Prostate gland (tissue), 2 donors: ENCODE measurements at regions not wholly inside any gene's neighbourhood (a gene's known extent, or its start where the extent isn't known, plus 50 kb on each side); places are given as distances from the start of the nearest gene placed in this dataset.

Source experiments
- DNase-seq: peaks from one replicate; pipeline ENCODE4 v3.0.0-alpha.2; 2019; ENCODE audit warnings: low spot score
- H3K27ac ChIP-seq, 2 donors: fragments of 200-600 bp; sonication (generic); 2 replicates each; pipeline ENCODE4 v1.5.1; 2017 to 2019
- H3K27me3 ChIP-seq: fragments of 200-600 bp; sonication (generic); replicated peaks from 2 replicates; pipeline ENCODE4 v1.5.1; 2019; ENCODE audit not compliant: insufficient read depth
- H3K36me3 ChIP-seq, 2 donors: fragments of 200-600 bp; sonication (generic); 1 replicate in 1 of 2; 2 replicates in 1 of 2; pipeline versions ENCODE4 v1.5.1 to v1.8.1; 2017 to 2019
- H3K4me1 ChIP-seq: fragments of 200-600 bp; sonication (generic); replicated peaks from 2 replicates; pipeline ENCODE4 v1.5.1; 2019
- H3K4me3 ChIP-seq, 2 donors: fragments of 200-600 bp; sonication (generic); 2 replicates each; pipeline ENCODE4 v1.5.1; 2017 to 2019
- H3K9me3 ChIP-seq: fragments of 200-600 bp; sonication (generic); 2 replicates; pipeline ENCODE4 v1.5.1; 2017
- POLR2A ChIP-seq: fragments of 450-650 bp; IDR thresholded peaks from one replicate; pipeline ENCODE4 v1.6.1; 2016; ENCODE audit warnings: antibody characterized with exemption, mild to moderate bottlenecking
- POLR2AphosphoS5 ChIP-seq: sonication (generic); formaldehyde crosslinking; IDR thresholded peaks from one replicate; pipeline ENCODE4 v1.6.1; 2017; ENCODE audit warnings: antibody characterized with exemption
- WGBS: methylation state at CpG from one replicate; pipeline ENCODE4 v1.1.5; 2018; 5-methylcytosine and 5-hydroxymethylcytosine counted together
- intact Hi-C: fragments of 100-400 bp; cut with DNase I; formaldehyde crosslinking; loops from one replicate; pipeline ENCODE4 v1.14.2; 2022
- TF ChIP-seq, protein P1 (sequence below), 4 experiments: fragments of 200-600 bp in 2 of 4; fragments of 450-650 bp in 2 of 4; sonication (generic) in 2 of 4; IDR thresholded peaks; 1 replicate in 3 of 4; 2 replicates in 1 of 4; pipeline ENCODE4 v1.5.1; 2016 to 2019; ENCODE audit warnings: antibody characterized with exemption in 4 of 4, mild to moderate bottlenecking in 2 of 4, moderate library complexity in 2 of 4

DNA sequence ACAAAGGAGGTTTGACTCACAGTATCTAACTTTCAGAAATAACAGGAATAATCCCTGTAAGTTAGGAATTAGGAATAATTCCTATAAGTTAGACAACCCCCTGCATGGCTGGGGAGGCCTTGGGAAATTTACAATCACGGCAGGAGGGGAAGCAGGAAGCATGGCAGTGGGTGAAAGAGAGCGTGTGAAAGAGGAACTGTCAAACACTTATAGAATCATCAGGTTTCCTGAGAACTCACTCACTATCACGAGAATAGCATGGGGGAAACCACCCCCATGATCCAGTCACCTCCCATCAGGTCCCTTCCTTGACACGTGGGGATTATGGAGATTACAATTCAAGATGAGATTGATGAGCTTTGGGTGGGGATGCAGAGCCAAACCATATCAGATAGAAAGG lies 385.5 kb downstream of the IL20RB start:
- Histone ChIP-seq H3K4me1 (no peaks in the 10 kb centered on the region), H3K4me3 (no peak overlapping the region), H3K9me3 (no peaks in the 10 kb centered on the region), H3K27me3 (no peaks in the 10 kb centered on the region), H3K36me3 (no peaks in the 10 kb centered on the region), H3K27ac (no peak overlapping the region)
- no peak for TF ChIP-seq POLR2A
- TF ChIP-seq, protein P1, sequence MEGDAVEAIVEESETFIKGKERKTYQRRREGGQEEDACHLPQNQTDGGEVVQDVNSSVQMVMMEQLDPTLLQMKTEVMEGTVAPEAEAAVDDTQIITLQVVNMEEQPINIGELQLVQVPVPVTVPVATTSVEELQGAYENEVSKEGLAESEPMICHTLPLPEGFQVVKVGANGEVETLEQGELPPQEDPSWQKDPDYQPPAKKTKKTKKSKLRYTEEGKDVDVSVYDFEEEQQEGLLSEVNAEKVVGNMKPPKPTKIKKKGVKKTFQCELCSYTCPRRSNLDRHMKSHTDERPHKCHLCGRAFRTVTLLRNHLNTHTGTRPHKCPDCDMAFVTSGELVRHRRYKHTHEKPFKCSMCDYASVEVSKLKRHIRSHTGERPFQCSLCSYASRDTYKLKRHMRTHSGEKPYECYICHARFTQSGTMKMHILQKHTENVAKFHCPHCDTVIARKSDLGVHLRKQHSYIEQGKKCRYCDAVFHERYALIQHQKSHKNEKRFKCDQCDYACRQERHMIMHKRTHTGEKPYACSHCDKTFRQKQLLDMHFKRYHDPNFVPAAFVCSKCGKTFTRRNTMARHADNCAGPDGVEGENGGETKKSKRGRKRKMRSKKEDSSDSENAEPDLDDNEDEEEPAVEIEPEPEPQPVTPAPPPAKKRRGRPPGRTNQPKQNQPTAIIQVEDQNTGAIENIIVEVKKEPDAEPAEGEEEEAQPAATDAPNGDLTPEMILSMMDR (IDR thresholded peaks at IDR 0.05): no peak
- TF ChIP-seq POLR2AphosphoS5: no peak
- WGBS: 42% methylated on average over 4 of the region's 4 CpGs
- no peak for DNase-seq
- intact Hi-C loops: no loop called here

DNA sequence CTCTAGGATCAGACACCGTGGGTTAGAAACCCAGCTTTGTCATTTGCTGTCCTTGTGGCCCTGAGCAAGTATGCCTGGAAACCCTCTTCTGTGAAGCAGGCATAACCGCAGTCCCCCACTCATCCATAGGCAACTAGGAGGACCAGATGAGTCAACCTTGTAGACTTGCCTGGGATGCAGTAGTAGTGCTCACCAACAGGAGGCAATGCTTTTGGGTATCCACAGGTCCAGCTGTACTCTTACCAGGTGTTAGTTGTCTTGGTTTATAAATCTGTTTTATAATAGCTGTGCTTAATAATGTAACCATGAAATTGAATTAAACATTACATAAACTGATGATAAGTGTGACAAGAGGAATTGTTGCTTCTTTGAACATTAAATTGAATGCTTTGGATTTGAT lies 389.3 kb downstream of the IL20RB start:
- TF ChIP-seq POLR2A: no peak
- TF ChIP-seq POLR2AphosphoS5: no peak
- TF ChIP-seq, protein P1 (IDR thresholded peaks at IDR 0.05): no peak
- no peaks in the 10 kb centered on the region for H3K4me1 ChIP-seq
- 84% methylated on average over 2 of the region's 2 CpGs for WGBS
- no peak overlapping the region for H3K4me3 ChIP-seq
- DNase-seq: no peak
- no peaks in the 10 kb centered on the region for H3K27me3 ChIP-seq
- H3K9me3 ChIP-seq: no peaks in the 10 kb centered on the region
- H3K27ac ChIP-seq: no peak overlapping the region
- intact Hi-C loops: no loop called here
- H3K36me3 ChIP-seq: no peaks in the 10 kb centered on the region

DNA sequence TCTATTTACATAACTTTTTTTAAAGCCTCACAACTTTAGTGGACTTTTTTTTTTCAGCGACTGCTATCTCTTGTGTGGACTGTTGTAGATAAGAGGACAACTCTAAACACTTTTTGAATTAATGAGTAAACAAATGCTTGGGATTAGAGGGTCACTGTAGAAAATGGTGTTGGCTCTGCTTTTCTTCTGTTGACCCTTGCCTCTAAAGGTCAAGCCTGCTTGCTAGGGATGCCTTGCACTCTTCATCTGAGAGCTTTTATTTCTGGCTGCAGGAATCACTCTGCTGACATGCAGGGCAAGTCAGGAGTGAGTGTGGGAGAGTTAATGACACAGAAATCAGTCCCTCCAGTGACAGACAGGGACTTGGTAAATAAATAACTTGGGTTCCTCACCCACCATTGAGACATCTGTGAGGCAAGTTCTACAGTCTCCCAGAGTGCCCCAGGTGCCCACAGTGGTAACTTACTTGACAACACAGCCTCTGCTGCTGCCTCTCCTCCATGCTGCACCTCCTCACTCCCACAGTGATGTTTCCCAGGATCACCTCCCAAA lies 390.1 kb downstream of the IL20RB start:
- Histone ChIP-seq H3K27me3 (no peaks in the 10 kb centered on the region), H3K4me1 (no peaks in the 10 kb centered on the region), H3K36me3 (no peaks in the 10 kb centered on the region), H3K27ac (no peak overlapping the region), H3K9me3 (no peaks in the 10 kb centered on the region), H3K4me3 (no peak overlapping the region)
- no peak for DNase-seq
- intact Hi-C loops: no loop called here
- WGBS: 9% methylated on average over 1 of the region's 1 CpG
- TF ChIP-seq POLR2AphosphoS5: no peak
- no peak for TF ChIP-seq POLR2A
- TF ChIP-seq, protein P1 (IDR thresholded peaks at IDR 0.05): no peak

DNA sequence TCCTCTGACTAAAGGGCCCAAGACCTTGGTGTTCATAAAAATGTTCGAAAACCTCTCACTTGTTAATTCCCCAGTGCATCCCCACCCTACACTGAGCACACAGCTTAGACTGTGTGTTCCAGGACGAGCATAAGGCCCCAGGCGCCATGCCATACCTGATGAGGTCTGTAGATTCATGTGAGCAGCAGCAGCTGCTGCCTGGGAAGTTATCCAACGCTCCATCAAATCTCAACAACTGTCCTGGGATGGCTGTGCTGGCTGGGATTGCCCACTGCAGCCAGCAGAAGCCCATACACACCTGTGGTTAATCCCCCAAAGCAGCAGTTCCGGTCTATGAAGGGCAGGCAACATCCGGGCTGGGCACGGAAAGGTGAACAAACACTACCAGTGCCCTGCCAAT lies 391.2 kb downstream of the IL20RB start:
- TF ChIP-seq POLR2AphosphoS5: no peak
- no peak for TF ChIP-seq POLR2A
- TF ChIP-seq, protein P1 (IDR thresholded peaks at IDR 0.05): no peak
- no peaks in the 10 kb centered on the region for H3K27me3 ChIP-seq
- DNase-seq: no peak
- WGBS: 75% methylated on average over 7 of the region's 7 CpGs
- intact Hi-C loops: no loop called here
- H3K36me3 ChIP-seq: no peaks in the 10 kb centered on the region
- H3K4me3 ChIP-seq: no peak overlapping the region
- no peaks in the 10 kb centered on the region for H3K9me3 ChIP-seq
- no peak overlapping the region for H3K27ac ChIP-seq
- H3K4me1 ChIP-seq: no peaks in the 10 kb centered on the region

DNA sequence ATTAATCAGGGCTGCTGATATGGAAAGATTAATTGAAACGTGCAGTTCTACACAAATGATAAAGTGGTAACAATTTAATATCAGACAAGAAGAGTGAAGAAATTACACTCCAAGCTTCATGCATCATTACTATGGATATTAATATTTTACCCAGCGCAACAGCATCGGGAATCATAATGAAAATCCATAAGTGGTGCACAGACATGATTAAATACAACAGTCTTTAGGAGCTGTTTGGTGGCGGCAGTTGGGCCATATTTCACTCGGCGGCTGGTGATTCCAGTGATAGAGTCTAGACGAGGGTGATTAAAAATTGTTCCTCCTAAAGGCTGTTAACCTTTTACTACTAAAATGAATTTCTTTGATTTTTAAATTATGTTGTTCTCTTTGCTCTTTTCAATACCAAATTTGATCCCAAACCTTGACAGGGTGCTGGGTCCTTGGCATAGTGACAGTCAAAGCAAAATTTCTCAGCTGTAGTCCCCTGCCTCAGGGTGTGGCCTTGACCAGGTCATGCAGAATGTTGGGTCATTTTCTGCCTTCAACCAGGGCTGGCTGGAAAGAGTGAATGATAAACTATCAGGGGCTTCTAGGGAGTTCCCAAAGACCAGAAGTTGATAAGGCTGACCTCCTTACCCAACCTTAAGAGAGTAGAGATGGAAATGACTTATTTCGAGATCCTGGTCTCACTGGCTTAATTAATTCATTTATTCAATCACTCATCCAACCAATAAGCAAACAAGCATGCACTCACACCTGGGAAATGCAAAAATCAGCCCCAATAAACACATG lies 392.0 kb downstream of the IL20RB start:
- Histone ChIP-seq H3K27ac (no peak overlapping the region), H3K9me3 (no peaks in the 10 kb centered on the region), H3K27me3 (no peaks in the 10 kb centered on the region), H3K4me1 (no peaks in the 10 kb centered on the region), H3K4me3 (no peak overlapping the region), H3K36me3 (no peaks in the 10 kb centered on the region)
- no peak for DNase-seq
- WGBS: 77% methylated on average over 8 of the region's 8 CpGs
- intact Hi-C loops: no loop called here
- TF ChIP-seq, protein P1 (IDR thresholded peaks at IDR 0.05): no peak
- TF ChIP-seq POLR2A (no peak), POLR2AphosphoS5 (no peak)
